ENCODE measurements at regions not wholly inside any gene's neighbourhood (a gene's known extent, or its start where the extent isn't known, plus 50 kb on each side); places are given as distances from the start of the nearest gene placed in this dataset.

- no peak for TF ChIP-seq EGR1 (IDR thresholded peaks at IDR 0.05)
- TF ChIP-seq ZBTB7A (IDR thresholded peaks at IDR 0.05; ENCODE audit: low read depth) = no peak
- TF ChIP-seq NFIC (IDR thresholded peaks at IDR 0.05) = no peak
- TF ChIP-seq MAX (IDR thresholded peaks at IDR 0.05) = no peak
- no peak for TF ChIP-seq CREB1 (IDR thresholded peaks at IDR 0.05; ENCODE audit: low read depth)
- no peak for TF ChIP-seq REST (IDR thresholded peaks at IDR 0.05; ENCODE audit: low read depth)
- TF ChIP-seq TAF1 (IDR thresholded peaks at IDR 0.05; ENCODE audit: low read depth) = no peak
- no peak for TF ChIP-seq EP300 (IDR thresholded peaks at IDR 0.05; ENCODE audit: borderline replicate concordance)
- no peak for TF ChIP-seq FOXM1 (IDR thresholded peaks at IDR 0.05; ENCODE audit: borderline replicate concordance, low read depth)
- TF ChIP-seq RAD21 (IDR thresholded peaks at IDR 0.05; ENCODE audit: low read depth) = no peak
- no peak for TF ChIP-seq CEBPB (IDR thresholded peaks at IDR 0.05)
- no peak for TF ChIP-seq TEAD4 (IDR thresholded peaks at IDR 0.05)
- TF ChIP-seq YY1 (IDR thresholded peaks at IDR 0.05; ENCODE audit: low read depth) = no peak
Observed at GRCh38 chr11:122002047-122002446, 114.0 kb downstream of the BLID start.
